Fibroblast of skin of right quadriceps (primary cell): ENCODE measurements at regions not wholly inside any gene's neighbourhood (a gene's known extent, or its start where the extent isn't known, plus 50 kb on each side); places are given as distances from the start of the nearest gene placed in this dataset.
"Not testable (repeated sequence)": the region's sequence is repeated elsewhere in the genome, so short reads cannot be mapped to it uniquely, and the experiment has no call there.

Experiments used
- DNase-seq: peaks from one replicate; pipeline ENCODE4 v3.0.0-alpha.2; 2013

DNA sequence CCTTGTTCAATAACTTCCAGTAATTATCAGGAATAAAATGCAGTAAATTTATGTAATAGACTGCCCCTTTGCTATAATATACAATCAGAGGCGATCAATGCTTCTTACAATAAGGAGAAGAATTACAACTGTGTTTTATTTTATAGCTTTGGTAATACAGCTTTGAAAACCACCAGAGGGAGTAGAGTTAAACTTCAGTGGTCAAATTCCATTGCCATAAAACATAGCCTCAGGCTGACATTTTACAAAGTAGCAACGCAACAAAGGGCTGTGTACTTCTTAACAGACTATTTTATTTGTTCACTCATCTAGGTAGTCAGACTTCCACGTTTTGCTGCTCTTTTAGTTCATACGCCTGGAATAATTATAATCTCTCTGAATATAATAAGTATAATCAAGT lies 58.5 kb downstream of the TEX13C start:
- no peak for DNase-seq

DNA sequence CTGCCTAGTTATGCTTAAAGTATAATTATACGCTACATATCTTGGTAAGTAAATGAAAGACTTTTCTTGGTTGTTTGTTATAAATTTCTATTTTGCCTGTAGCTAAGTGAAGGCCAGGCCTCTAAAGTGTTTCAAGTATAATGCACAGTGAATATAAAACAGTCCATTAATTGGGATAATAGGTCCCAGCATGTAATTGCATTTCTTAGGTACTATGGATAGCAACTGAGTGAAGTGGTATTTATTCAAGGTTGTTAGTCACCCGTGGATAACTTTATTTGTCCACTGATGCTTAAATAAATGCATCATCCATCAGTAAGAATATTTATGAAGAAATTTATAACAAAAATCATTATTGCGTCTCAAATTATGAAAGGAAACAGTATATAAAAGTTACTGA lies 59.1 kb downstream of the TEX13C start:
- no peak for DNase-seq

DNA sequence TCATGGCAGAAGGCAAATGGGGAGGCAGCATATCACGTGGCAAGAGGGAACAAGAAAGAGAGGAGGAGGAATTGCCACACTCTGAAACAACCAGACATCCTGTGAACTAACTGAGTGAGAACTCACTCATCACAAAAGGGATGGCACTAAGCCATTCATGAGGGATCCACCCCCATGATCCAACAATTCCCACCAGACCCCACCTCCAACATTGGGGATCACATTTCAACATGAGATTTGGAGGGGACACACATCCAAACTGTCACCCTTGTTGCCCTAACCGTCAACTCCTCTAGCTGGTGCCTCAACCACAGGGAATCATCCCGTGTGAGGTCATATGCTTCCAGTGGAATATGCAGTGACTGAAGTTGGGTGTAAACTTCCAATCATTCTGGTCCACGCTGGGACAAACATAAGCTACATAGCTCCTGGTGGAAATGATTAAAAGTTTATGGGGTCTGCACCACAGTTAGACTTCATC lies 62.5 kb downstream of the TEX13C start:
- DNase-seq, result no peak

DNA sequence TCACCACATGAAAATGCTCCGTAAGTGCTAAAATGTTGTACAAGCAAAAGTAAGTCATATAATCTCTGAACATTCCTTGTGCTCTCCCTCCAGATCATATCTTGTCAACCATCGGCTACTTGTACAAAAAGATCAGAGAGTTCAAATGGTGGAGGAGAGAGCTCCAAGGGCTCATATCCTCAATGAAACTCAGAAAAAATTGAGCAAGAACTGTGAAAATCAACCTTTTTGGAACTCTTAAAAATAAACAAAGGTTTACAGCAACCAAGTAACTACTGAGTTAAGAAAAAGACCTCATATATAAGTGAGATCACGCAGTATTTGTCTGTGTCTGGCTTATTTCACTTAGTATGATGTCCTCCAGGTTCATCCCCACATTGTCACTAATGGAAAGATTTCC lies 63.2 kb downstream of the TEX13C start:
- no peak for DNase-seq

DNA sequence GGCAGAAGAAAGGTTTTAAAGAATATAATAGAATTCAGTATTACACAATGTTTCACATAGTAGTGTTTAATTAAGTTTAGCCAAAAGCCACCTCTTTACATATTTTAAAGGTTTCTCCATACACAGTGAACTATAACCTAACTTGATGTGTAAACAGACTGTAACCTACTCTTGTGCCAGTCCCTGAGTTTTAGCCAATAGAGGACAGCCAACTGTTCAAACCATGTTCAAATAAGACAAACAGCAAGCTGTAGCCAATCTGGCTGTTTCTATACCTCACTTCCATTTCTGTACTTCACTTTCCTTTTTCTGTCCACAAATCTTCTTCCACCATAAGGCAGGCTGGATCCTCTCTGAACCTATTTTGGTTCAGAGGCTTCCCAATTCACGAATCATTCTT lies 65.2 kb downstream of the TEX13C start:
- DNase-seq, result no peak

DNA sequence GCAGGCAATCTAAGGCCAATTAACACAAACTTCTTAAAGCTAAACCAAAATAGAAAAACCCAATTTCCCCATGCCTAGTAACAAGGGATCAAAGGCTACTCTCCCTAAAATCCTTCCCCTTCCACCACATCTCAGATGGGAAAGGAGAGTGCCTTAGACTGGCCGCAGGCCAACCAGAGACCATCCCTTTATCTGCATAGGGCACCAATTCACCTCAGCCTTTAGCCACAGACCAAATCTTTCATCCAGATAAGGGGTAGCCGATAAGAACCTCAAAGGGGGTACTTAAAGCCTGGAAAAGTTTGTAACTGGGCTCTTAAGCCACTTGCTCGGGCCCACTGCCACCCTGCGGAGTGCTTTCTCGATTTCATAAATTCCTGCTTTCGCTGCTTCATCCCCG lies 68.3 kb downstream of the TEX13C start:
- DNase-seq, result no peak

DNA sequence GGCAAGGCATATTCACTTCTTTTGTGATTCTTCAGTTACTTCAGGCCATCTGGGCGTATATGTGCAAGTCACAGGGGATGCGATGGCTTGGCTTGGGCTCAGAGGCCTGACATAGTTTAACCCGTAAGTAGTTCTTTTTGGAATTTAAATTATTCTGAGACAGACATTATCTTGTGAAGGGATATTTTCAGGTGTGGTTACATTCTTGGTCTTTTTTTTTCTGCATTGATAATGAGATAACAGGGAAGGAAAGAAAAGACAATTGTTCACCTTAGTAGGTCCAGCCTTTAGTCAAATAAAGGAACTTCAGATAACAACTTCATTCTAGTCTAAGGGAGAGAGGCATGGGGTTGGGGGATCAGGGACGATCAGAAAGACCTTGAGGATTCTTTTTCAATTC lies 74.8 kb downstream of the TEX13C start:
- no peak for DNase-seq

DNA sequence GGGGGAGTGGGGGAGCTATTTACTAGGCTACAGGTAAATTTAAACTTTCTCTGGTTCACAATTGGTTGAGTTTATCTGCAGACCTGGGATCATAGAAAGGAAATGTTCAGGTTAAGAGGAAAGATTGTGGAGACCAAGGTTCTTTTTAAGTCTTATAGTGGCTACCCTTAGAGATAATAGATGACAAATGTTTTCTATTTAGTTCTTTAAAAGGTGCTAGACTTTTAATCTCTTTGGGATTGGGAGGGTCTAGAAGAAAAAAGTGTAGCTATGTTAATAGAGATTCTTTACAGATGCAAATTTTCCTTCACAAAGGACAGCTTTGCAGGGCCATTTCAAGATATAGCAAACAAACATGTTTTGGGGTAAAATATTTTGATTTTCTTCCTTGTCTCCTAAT lies 76.0 kb downstream of the TEX13C start:
- no peak for DNase-seq

DNA sequence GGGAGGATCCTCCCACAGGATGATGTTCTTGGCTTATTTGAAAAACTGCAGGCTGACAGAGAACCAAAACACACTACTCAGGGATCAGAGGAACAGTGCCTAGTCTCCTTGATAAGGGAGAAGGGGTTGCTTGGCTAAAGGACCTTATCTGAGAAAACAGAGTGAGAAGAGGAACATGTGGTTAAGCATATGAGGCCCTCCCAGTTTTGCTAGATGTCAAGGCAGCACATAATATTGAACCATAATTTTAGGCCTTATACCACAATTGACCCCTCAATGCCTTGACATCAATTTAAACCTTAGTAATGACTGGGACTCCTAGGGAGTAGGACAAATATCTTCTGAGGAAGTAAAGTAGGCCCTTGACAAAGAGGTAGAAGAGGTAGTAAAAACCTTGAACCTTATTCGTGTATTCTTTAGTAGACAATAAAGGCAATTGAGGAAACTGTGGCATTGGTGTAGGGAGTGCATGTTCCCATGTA lies 79.3 kb downstream of the TEX13C start:
- no peak for DNase-seq

DNA sequence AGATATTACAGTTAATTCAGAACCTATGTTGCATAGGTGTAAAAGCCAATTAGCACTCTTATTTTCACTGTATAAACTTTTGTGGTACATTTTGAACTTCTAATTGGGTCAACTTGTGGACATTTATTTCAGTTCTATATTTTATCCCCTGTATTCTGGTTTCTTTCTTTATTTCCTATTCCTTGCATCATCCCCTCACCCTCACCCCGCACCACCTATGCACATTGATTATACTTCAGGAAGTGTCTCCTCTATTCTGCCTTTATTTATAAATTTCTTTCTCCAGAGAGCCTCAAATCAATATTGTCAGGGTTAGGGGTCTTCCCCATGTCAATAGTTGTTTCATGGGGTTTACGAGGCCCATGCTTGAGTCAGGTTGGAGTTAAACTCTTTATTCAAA lies 83.1 kb downstream of the TEX13C start:
- no peak for DNase-seq

DNA sequence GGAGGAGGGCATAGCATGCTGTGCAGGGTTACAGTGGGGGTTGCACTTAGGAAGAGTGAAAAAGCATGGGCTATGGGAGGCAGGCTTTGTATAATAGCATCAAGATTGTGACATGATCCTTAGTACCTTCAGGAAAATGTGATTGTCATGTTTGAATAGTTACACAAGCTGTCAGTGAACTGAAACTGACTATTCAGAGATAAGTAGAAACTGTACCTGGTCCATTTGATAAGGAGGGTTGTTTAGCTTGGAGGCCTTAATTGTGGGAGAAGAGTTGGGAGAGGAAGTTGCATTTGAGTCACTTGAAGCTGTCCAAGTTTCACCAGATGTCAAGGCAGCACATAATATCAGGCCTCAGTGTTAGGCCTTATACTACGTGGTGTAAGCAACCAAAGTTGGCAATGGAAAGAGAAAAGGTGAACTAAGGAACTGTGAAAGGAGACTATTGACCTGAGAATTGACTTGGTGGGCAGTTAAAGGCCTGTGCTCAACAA lies 85.0 kb downstream of the TEX13C start:
- DNase-seq, result no peak

DNA sequence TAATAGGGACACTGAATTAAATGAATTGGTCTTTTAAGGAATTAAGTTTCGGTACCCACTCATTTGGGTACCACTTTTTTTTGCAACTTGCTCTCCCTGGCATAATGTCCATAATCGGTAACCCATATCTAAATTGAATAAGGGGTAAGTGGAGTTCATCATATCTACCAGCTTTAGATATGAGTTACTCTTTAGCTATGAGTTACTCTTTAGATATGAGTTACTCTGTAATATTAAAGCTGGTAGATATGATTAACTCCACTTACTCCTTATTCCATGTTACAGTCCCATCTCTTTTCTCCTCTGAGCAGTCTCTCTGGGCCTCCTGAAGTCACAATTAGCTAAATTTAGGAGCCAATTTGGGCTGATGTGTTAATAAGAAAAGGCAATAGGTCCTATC lies 85.7 kb downstream of the TEX13C start:
- no peak for DNase-seq

DNA sequence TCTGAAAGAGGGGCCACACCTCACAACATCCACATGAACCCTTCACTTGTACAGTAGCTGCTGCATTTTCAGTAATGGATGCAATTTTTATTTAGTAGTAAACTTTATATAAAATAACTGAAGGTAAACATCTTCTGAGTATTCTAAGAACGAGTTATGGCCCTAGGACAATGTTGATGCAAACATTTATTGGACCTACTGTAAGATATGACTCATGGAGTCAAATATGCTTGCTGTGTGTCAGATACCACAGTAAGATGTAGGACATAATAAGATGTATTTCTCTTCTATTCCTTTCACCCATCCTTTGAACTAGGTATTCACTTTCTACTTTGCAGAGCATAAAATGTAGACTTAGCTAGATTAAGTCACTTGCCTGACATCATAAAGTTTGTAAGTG lies 87.6 kb downstream of the TEX13C start:
- DNase-seq, result no peak

DNA sequence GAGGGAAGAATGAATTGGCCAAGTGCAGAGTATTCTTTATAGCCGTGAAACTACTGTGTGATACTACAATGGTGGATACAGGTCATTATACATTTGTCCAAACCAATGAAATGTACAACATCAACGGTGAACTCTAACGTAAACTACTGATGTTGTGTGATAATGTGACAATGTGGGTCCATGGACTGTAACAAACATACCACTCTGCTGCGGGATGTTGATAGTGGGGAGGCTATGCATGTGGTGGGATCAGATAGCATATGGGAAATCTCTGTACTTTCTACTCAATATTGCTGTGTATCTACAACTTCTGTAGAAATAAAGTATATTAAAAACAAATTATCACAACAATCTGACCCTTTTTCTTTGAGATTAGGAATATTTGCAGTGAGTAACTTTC lies 101.1 kb downstream of the TEX13C start:
- DNase-seq, result no peak

DNA sequence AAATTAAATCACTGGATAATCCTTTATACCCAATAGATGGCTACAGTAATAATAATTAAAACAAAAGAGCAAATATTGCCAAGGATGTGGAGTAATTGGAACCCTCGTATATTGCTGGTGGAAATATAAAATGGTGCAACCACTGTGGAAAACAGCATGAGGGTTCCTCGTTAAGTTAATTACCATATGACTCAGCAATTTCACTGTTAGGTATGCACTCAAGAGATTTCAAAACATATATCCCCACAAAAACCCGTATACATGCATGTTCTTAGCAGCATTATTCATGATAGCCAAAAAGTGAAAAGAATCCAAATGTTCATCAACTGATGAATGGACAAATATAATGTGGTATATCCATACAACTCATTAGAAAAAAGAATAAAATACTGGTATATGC lies 103.3 kb downstream of the TEX13C start:
- no peak for DNase-seq

DNA sequence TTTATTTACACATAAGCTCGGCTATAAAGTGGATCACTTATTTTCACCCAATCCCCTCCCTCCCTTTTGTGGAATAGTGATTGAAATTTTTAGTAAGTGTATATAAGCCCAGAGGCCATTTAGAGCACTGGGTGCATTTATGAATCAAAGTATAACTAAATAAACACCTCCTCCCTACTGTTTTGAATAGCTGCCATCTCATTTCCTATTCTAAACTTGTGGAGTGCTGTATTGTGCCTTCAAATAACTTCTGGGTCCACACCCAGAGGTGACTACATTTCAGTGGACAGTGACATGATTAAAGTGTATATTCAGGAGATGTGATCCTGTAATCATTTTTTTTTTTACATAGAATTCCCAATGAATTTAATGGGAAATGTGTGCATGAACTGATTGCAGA lies 104.9 kb downstream of the TEX13C start:
- no peak for DNase-seq

DNA sequence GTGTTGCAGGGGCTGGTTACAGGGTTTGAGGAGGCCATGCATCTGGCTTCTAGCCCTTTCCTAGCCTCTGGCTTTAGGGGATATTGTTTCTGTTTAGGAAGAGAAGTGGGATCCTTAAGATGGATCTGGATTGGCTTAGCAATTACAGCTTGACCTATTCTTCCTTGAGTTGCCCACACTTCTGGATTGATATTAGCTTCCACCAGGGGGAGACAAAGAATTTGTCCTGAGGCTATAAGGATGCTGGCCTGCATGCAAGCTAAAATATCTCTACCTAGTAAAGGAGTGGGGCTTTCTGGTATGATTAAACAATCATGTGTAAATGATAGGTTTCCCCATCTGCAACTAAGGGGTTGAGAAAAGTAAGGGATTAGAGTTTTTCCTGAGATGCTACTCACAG lies 117.2 kb downstream of the TEX13C start:
- DNase-seq, result peak; percentile 16

DNA sequence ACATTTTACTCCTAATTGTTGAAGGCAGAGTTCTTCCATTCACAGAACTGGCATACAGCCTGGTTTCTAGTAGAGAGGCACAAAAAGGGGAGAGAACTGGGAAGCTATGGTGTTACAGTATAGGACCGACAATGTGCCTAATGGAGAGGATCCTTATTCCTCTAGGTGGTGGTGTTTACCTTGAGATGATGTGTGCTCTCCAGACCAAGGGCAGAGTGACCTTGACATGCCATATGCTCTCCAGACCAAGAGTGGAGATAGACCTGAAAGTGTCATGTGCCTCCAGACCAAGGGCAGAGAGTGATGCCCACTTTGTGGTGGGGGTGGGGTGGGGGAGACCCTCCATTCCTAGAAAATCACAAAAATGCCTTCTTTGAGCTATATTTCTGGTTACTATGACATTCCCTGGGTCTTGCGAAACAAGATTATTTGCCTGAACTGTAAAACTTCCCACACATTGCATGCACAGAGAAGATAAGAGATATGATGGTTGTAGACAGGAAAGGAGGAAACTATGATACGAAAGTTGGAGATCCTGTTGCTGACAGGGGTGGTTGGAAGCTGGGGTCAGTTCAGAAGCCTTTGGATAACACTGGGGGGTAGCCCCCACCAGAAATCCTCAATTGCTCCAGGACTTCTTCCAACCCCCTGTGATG lies 119.7 kb downstream of the TEX13C start:
- peak; percentile 1 for DNase-seq

DNA sequence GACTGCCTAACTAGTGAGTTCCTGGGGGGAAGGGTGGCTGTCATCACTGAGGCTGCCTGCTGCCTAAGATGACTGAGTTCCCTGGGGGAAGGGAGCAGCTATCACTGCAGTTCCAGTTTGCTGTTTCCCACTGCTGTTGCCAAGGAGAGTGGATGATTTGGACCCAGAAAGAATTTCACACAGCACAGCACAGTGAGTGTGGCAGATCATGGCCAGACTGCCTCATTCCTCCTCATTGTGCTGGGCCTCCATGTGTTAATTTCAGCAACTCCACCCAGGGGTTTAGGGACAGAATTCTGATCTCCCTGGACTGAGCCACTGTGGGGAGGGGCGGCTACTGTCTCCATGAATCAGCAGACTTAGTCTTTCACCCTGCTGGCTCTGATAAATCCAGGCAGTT lies 125.0 kb downstream of the TEX13C start:
- peak; percentile 54 for DNase-seq

DNA sequence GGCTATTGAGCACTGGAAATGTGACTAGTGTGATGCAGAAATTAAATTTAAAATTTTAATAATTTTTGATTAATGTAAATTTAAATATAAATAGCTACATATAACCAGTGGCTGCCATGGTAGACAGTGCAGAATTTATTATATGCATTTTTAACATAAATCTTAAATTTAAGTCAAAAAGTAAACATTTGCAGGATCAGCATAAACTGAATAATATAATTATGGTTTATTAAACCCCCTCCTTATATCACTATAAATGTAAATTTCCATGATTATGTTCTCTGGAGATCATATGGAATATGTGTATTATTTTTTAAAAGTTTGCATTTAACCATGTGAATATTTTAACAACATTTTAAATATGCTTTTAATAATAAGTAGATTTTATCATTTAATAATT lies 155.8 kb downstream of the TEX13C start:
- no peak for DNase-seq

DNA sequence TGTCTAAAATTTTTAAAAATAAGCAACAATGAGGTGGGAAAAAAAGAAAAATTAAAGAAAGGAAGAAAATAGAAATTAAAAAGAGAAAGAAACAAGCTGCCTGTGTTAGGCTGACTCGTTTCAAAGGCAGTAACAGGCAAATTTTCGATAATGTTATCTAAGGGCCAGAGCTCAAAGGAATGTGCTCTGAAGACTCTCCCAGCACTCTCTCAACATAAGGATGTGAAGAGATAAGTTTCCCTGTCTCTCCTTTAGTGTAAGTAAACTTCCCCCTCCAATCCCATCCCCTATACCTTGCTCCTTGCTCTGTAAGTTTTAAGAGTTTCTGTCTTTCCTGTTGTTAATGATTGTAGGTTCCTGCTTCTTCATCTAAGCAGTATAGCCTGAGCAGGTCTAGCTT lies 172.8 kb downstream of the TEX13C start:
- DNase-seq, result no peak

DNA sequence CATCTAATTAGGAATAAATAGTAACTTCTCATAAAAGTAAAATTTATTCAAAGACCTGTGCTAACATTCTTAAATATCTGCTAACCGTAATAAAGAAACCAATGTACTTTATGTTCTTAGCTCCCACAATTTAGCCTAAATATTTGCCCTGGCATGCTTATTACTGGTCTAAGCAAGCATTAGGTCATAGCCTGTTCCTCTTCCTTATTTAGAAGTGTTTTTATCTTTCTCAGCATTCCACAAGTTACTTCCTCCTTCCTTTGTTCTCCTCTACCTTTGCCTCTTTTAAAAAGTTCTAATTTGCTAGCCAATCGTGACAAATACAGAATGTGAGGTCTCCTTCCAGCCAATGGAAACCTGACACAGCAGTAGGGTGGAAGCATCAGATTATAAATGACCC lies 173.3 kb downstream of the TEX13C start:
- DNase-seq, result not testable (repeated sequence)

DNA sequence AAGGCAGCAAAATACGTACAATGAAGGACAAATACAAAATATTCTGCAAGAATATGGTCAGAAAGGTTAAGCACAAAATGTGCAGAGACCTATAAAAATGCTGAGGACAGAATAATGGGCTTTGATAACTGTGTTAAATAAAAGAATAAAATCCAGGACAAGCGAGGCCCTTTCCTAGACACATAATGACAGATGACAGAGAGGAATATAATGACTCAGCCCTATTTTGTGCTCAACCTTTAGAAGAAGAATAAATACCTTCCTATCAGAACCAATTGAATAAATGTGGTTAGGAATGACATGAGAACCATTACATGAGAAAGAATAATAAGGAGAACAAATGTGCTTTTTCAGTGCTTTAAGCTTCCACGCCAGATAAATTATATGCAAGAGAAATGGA lies 178.0 kb downstream of the TEX13C start:
- no peak for DNase-seq

DNA sequence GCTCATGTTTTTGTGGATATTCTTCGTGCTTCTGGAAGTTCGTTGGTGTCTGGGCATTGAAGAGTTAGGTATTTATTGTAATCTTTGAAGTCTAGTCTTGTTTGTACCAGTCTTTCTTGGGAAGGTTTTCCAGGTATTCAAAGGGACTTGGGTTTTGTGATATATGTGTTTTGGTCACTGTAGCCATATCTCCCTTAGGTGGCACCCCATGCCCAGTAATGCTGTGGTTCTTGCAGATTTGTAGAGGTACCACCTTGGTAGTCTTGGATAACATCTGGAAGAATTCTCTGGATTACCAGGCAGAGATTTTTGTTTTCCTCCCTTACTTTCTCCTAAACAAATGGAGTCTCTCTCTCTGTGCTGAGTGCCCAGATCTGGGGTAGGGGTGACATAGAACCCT lies 184.1 kb downstream of the TEX13C start:
- DNase-seq, result no peak

DNA sequence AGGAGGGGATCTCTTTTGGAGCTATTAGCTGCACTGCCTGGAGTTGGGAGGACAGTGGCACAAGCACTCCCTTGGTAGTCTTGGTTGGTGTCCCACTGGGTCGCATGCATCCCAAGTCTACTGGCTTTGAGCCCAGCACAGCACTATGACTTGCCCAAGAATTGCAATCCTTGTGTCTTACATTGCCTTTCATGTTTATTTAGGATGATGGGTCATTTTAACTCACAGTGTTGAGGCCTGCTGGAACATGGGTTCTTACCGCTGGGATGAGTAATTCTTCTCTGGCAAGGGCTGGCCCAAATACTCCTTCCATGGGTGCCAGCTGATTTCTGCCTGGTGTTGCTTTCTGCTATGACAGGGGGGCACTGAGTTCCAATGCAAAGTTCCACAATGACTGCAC lies 185.5 kb downstream of the TEX13C start:
- DNase-seq, result no peak
